ENCODE measurements at regions not wholly inside any gene's neighbourhood (a gene's known extent, or its start where the extent isn't known, plus 50 kb on each side); places are given as distances from the start of the nearest gene placed in this dataset.

DNA sequence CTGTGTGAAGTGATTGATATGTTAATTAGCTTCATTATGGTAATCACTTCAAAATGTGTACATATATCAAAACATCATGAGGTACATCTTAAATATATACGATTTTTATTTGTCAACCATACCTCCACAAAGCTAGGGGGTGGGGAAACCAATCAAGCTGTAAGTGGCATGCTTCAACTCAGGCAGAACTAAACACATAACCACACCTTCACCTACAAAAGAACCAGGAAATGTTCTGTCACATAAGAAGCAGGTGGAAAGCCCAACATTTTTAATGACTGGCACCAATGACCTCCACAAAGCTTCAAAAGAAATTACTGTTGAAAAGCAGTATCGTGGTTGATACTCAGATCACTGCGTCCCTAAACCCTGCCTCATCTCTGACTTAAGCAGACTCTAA is 867.7 kb upstream of the EEF2KMT start:
- TF ChIP-seq, protein P1, sequence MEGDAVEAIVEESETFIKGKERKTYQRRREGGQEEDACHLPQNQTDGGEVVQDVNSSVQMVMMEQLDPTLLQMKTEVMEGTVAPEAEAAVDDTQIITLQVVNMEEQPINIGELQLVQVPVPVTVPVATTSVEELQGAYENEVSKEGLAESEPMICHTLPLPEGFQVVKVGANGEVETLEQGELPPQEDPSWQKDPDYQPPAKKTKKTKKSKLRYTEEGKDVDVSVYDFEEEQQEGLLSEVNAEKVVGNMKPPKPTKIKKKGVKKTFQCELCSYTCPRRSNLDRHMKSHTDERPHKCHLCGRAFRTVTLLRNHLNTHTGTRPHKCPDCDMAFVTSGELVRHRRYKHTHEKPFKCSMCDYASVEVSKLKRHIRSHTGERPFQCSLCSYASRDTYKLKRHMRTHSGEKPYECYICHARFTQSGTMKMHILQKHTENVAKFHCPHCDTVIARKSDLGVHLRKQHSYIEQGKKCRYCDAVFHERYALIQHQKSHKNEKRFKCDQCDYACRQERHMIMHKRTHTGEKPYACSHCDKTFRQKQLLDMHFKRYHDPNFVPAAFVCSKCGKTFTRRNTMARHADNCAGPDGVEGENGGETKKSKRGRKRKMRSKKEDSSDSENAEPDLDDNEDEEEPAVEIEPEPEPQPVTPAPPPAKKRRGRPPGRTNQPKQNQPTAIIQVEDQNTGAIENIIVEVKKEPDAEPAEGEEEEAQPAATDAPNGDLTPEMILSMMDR (IDR thresholded peaks at IDR 0.05; ENCODE audit: insufficient read depth, low read length, missing control alignments) = no peak
- no peak overlapping the region for H3K4me3 ChIP-seq (ENCODE audit: low read depth, low read length)
- DNase-seq (ENCODE audit: low read depth, low spot score) = no peak
- ChIA-PET POLR2A (no interaction called here), CTCF (no interaction called here)

DNA sequence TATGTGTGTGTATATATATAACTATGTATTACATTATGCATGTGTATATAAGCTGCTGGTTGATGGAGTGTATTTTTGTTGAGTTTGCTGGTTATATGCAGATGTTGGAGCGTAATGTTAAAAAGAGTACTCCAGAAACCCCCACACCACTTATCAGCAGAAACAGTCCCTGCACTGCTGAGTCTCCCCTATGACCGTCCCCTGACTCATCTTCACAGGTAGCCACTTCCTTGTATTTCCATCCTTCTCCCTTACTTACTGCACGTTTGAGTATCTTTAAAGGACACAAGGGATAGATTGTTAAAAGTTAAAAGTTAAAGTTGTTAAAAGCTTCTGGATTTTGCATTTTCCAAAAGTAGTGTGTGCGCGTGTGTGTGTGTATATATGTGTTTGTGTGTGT is 853.9 kb upstream of the EEF2KMT start:
- no peak overlapping the region for H3K4me3 ChIP-seq (ENCODE audit: low read depth, low read length)
- ChIA-PET POLR2A (no interaction called here), CTCF (no interaction called here)
- no peak for DNase-seq (ENCODE audit: low read depth, low spot score)
- TF ChIP-seq, protein P1 (IDR thresholded peaks at IDR 0.05; ENCODE audit: insufficient read depth, low read length, missing control alignments) = no peak

DNA sequence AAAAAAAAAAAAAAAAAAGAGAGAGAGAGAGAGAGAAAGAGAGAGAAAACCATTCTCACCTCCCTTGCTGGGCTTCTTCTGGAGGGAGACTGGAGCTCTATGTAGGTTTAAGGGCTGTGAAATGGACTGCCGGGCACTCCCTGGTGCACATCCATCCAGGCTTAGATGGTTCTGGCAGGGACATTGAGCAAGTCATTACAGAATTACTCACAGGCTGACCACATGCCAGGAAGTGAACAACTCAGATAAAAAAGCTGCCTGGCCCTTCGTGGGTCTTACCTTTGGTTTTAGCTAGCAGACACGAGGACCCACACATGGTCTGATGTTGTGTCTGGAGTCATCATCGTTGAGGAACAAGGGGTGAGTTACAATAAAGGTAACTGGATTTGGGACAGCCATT is 847.4 kb upstream of the EEF2KMT start:
- POLR2A ChIA-PET = no interaction called here

DNA sequence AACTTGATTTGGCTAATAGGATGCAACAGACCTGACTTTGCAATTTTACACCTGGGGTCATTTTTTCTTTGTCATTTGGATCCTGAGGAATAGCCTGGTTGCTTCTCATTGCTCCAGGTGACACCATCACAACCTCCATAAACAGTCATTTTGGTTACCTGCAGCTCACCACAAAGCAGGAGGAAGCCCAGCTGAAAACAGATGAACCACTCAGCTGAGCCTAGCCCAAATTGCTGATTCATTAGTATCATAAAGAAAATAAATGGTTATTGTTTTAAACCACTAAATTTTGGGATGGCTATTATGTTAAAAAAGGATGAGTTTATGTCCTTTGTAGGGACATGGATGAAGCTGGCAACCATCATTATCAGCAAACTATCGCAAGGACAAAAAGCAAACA is 841.0 kb upstream of the EEF2KMT start:
- TF ChIP-seq, protein P1 (IDR thresholded peaks at IDR 0.05; ENCODE audit: insufficient read depth, low read length, missing control alignments) = no peak
- H3K4me3 ChIP-seq (ENCODE audit: low read depth, low read length) = no peak overlapping the region
- DNase-seq (ENCODE audit: low read depth, low spot score) = no peak
- CTCF ChIA-PET = no interaction called here
- POLR2A ChIA-PET = no interaction called here

More for the DNA sequence above, 847.4 kb upstream of the EEF2KMT start:
- TF ChIP-seq, protein P1 (IDR thresholded peaks at IDR 0.05; ENCODE audit: insufficient read depth, low read length, missing control alignments) = no peak
- DNase-seq (ENCODE audit: low read depth, low spot score) = no peak
- CTCF ChIA-PET = no interaction called here
- no peak overlapping the region for H3K4me3 ChIP-seq (ENCODE audit: low read depth, low read length)

DNA sequence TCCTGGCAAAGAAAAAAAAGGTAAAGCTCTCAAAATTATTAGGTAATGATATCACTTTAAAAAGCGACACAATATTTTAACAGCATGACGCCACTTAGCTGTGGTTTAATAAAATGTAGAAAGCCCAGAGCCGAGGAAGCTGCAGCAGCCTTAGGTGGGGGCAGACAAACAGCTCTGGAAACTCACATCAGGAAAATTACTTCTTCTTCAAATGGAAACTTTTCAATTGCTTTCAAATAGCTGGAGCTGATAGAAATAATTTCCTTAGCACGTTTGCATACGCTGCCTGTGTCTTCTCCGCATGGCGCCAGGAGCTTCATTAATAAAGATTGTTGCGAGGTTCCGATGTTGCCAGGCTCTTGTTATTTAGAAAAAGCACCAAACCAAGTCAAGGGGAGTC is 835.3 kb upstream of the EEF2KMT start:
- POLR2A ChIA-PET = no interaction called here
- CTCF ChIA-PET = no interaction called here
- no peak for DNase-seq (ENCODE audit: low read depth, low spot score)
- no peak overlapping the region for H3K4me3 ChIP-seq (ENCODE audit: low read depth, low read length)
- TF ChIP-seq, protein P1 (IDR thresholded peaks at IDR 0.05; ENCODE audit: insufficient read depth, low read length, missing control alignments) = no peak

DNA sequence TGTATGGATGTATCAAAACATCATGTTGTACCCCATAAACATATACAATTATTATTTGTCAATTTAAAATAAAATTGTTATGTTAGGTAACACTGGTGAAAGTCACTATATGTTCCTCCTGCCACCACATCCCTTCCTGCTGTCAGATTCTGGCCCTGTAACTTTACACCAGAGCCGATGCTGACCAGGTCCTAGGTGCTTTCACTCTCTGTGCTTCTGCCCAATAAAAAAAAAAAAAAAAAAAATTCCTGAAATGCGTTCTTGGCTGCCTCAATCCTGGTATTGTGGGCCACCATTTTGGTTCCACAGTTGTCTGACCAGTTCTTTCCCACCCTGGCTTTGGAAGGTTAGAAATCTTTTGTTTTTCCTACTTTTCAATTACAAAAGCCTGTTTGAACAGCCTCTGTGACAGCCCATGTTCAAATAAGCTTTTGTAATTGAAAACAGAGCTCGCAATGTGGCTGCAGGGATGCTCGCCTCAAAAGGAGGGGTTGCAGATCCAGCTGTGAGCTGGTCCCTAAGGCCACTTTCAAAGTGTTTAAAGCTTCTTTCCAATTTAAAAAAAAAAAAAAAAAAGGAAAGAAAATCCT is 831.0 kb upstream of the EEF2KMT start:
- H3K4me3 ChIP-seq (ENCODE audit: low read depth, low read length) = no peak overlapping the region
- CTCF ChIA-PET = no interaction called here
- TF ChIP-seq, protein P1 (IDR thresholded peaks at IDR 0.05; ENCODE audit: insufficient read depth, low read length, missing control alignments) = no peak
- POLR2A ChIA-PET = no interaction called here
- no peak for DNase-seq (ENCODE audit: low read depth, low spot score)

Measured in AG04449 (cell line).